ENCODE measurements at regions not wholly inside any gene's neighbourhood (a gene's known extent, or its start where the extent isn't known, plus 50 kb on each side); places are given as distances from the start of the nearest gene placed in this dataset.

DNA sequence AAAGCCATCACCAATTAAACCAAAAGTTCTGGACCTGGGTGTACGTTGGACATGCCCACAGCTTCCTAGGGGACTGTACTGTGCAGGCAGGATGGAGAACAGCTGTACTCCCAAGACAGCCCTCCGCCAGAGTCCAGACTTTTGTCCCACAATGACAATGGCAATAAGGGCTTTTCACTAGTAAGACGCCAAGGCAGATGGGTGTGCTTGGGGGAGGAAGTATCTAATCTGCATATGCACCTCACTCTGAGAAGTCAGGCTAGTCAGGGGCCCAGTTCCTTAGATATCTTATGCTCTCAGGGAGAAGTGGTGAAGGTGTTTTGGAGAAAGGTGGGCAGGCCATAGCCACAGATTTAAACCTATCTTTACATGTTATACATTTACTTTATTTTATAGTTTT, 85.1 kb upstream of the USP47 start:
- no peak for DNase-seq (ENCODE audit: low read depth, low spot score)

- DNase-seq (ENCODE audit: low read depth, low spot score): no peak
These were observed 85.9 kb upstream of the USP47 start for GRCh38 chr11:11755871-11756270.

DNA sequence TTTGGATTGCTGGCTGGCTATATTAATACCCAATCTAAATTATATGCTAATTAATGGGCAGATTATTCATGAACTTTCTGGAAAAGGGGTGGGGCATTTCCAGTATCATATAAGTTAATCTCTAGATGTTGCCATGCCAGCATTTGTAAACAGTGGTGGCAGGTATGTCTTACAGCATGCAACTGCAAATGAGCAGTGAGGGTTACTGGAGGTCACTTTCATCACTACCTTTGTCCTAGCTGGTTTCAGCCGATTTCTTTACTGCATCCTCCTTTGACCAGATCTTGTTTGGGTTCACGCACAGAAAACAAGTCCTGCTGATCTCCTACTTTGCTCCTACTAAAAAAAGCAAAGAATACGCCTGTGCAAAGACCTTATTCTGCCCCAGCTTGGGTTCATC, 89.1 kb upstream of the USP47 start:
- no peak for DNase-seq (ENCODE audit: low read depth, low spot score)

DNA sequence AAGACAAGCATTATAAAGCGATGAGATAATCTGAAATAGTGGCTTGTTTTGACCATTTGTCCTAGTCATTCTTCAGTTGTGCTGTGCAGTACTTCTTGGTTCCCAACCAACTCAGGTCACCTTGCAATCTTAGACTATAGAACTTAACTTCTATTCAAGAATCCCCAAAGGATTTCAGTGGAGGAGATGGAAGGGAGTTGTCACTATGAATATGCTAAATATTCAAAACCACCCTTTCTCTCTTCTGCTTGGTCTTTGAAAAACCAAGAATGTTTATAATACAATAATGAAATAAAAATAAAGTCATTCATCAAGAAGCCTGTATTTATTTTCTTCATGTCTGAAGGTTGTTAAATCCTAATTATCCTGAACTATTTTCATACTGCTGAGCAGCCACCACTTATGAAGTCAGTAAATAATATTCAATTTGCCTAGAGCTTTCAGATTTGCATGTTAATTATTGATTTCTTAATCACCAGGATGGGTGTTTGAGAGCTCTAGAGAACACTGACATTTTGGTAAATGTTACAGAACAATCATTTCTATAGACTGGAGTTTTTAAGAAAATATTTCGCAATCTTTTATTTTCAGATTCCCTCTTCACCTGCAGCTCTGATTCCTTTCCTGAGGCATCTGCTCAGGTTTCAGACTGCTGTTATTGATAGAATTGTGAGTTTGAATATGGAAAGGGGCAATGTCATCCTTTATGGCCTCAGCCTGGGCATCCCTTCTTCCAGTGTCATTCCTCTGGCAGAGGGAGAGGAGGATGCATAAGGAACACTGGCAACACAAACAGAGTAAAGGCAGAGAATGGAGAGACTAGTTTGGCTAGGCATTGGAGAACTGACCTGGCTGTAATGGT, 91.5 kb upstream of the USP47 start:
- DNase-seq (ENCODE audit: low read depth, low spot score): no peak

DNA sequence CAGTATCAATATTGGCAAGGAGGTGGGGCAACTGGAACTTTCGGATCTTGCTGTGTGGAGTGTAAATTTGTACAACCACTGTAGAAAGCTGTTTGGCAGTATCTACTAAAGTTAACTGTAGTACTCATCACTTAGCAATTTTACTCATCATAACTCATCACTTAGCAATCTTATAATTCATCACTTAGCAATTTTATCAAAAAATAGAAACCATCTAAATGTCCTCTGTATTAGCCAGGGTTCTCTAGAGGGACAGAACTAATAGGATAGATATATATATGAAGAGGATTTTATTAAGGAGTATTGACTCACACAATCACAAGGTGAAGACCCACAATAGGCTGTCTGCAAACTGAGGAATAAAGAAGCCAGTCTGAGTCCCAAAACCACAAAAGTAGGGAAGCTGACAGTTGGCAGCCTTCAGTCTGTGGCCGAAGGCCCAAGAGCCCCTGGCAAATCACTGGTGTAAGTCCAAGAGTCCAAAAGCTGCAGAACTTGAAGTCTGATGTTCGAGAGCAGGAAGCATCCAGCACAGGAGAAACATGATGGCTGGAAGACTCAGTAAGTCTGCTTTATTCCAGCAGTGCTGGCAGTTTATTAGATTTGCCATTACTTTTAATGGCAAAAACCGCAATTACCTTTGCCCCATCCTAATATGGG, 92.9 kb upstream of the USP47 start:
- no peak for DNase-seq (ENCODE audit: low read depth, low spot score)

DNA sequence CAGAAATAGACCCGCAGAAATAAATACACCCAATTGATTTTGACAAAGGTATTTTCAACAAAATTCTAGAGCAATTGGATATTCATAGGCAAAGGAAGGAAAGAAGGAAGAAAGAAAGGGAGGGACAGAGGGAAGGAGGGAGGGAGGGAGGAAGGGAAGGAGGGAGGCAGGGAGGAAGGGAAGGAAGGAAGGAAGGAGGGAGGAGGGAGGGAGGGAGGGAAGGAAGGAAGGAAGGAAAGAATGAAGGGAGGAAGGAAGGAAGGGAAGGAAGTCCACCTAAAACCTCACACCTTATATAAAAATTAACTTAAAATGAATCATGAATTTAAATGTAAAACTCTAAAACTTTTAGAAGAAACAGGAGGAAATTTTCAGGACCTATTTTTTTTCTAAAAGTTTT, 94.2 kb upstream of the USP47 start:
- no peak for DNase-seq (ENCODE audit: low read depth, low spot score)

DNA sequence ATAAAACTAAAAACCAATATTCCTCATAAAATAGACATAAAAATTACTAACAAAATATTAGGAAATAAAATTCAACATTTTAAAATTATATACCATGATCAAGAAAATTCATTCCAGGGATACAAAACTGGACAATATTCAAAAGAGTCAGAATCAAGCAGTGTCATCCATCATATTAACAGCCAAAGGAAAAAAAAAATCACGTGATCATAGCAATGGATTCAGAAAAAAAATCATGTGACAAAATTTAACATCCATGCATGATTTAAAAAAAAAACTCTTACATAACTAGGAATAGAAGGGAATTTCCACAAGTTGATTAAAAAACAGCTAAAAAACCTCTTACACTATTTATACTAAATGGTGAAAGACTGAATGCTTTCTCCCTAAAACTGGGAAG, 95.3 kb upstream of the USP47 start:
- DNase-seq (ENCODE audit: low read depth, low spot score): no peak

- DNase-seq (ENCODE audit: low read depth, low spot score): no peak
These were observed 98.6 kb upstream of the USP47 start for GRCh38 chr11:11743216-11743615.

DNA sequence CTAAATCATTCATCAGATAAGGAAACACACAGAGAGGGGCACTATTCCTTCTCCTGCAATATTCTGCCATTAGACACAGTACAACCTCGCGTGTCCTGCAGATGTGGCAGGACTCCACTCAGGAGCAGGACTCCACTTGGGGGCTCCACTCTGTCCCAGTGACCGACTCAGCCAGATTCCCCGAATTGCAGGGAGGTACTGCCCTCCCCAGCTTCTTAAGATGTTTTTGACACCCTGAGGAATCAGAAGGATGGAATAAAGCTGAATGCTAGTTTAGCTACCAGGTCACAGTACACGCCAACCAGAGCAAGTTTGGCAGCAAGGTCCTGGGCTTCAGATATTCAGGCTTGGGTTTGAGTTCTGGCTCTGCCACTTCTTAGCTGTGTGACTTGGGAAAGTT, 99.3 kb upstream of the USP47 start:
- DNase-seq (ENCODE audit: low read depth, low spot score): no peak

- DNase-seq (ENCODE audit: low read depth, low spot score): no peak
These were observed 100.9 kb upstream of the USP47 start for GRCh38 chr11:11740836-11741235.

GRCh38 chr11:11740073-11740702, 101.6 kb upstream of the USP47 start:
- DNase-seq (ENCODE audit: low read depth, low spot score): no peak

DNA sequence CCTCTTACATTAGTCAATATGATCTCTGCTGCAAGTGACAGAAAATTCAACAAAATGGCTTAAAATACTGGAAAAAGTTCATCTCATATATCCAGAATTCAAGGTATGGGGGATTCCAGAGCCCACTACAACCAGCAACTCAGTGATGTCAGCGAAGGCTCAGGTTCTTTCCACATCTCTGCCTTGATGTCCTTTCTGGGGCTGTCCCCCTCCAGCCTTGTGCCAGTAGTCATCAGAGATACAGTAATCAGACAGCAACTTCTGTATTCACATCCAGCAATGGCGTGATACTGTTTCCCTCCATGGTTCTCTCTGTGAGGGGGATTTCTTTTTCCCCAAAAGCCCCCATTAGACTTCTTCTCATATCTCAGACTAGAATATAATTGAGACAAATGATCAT, 103.4 kb upstream of the USP47 start:
- DNase-seq (ENCODE audit: low read depth, low spot score): no peak

GRCh38 chr11:11735586-11735985, 106.2 kb upstream of the USP47 start:
- peak; percentile 25 for DNase-seq (ENCODE audit: low read depth, low spot score)

GRCh38 chr11:11733246-11733747, 108.5 kb upstream of the USP47 start:
- no peak for DNase-seq (ENCODE audit: low read depth, low spot score)

- DNase-seq (ENCODE audit: low read depth, low spot score): no peak
These were observed 109.7 kb upstream of the USP47 start for GRCh38 chr11:11732116-11732515.

DNA sequence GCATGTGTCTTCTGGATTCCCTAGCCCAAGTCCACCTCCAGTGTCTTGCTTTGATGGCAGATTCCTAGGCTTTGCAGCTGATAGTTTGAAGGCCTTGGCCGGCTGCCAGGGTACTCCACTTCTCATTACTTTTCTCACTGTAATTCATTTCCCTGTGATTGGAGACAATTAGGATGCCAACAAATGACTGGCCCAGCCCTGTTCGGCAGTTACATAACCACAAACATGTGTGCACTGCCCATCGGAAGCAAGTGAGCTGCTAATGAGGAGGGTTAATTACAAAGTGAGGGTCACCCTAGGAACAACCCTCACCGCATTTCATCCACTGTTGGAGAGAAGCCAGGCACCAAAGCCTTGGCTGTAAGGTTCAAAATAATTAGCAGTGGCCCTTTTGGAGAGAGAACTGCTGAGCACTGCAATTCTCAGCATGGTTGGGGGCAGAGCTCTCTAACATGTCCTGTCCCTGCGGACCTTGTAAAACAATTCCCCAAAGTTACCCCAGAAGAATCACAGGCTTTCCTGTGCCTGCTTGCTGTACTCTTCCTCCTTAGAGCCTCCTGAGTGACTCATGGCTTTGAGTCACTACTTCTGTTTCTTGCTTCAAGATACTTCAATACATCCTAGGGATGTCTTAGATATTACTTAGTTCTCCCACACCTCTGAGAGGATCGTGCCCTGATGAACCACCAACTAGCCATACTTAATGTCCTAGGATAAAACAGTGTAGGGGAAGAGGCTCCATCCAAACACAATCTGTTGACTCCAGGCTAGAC, 109.7 kb upstream of the GALNT18 start:
- no peak for DNase-seq (ENCODE audit: low read depth, low spot score)

DNA sequence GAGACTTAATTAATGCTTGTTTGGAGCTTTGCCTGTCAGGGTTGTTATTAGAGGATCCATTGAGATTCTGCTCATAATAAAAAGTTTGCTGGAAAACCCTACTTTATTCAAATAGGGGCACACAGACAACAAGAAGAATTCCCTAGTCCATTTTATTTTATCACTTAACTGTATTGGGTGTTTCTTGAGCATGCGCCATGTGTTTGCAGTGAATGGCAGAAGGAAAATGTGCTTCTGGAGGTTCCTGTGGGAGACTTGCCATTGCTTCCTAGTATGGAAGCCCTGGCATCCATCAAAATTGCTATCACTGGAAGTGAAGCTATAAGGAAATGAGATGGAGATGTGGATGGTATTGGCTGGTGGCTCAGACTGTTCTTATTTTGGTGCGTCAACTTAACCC, 106.6 kb upstream of the GALNT18 start:
- DNase-seq (ENCODE audit: low read depth, low spot score): no peak

DNA sequence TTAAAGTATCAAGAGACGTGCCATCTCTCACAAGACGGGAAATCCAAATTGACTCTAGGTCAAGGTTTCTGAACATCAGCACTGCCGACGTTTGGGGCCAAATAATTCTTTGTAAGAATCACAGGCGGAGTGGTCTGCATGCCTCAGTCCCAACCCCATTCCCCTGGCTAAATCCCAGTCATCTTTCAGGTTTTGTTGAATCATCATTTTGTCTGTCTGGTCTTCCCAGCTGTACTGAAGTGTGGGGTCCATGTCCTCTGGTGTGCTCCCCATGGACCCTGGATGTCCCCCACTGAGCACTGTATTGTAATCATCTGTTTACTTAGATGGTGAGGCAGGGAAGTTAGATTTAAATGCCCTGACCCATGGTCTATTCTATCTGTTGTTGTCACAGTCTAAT, 103.6 kb upstream of the GALNT18 start:
- no peak for DNase-seq (ENCODE audit: low read depth, low spot score)

DNA sequence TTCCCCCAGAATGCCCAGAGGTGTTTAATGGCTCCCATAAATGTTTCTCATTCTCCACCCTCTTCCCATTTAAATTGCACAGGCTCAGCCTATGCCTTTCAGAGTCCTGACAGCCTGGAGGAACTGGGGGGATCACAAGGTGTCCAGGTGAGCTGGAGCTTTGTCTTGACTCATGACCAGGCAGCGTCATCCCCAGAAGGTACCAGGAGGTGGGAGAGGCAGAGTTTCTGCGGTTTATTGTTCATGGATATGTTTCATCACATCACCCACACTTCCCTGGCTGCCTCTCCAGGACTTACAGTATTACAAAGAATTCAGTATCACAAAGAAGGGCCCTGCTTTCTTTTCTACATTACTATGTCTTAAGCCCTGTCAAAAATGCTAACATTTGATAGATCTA, 103.2 kb upstream of the GALNT18 start:
- DNase-seq (ENCODE audit: low read depth, low spot score): no peak

GRCh38 chr11:11722861-11723260, 101.1 kb upstream of the GALNT18 start:
- no peak for DNase-seq (ENCODE audit: low read depth, low spot score)

DNA sequence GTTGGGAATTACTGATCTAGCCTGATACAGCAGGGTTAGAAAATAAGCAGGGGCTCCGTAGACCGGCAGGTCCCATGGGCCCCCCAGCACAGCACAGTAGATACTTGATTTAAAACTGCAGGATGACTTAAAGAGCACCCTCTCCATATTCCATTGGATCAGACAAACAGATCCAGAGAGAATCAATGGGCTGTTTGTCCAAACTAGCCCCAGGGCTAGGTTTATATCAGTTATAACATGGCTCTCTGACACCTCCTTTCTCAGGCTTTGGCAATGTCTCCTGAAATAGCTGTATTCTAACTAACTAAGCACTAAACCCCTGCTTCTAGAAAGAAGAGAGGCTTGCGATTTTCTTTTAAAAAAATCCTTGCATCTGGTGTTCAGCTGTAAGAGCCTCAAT, 100.4 kb upstream of the GALNT18 start:
- no peak for DNase-seq (ENCODE audit: low read depth, low spot score)

GRCh38 chr11:11718511-11718910, 96.7 kb upstream of the GALNT18 start:
- DNase-seq (ENCODE audit: low read depth, low spot score): no peak

All from ELF-1 (cell line).